ENCODE measurements at regions not wholly inside any gene's neighbourhood (a gene's known extent, or its start where the extent isn't known, plus 50 kb on each side); places are given as distances from the start of the nearest gene placed in this dataset.

GRCh38 chr13:90833951-90834350 is 513.5 kb upstream of the MIR17HG start:
- TF ChIP-seq, protein P1, sequence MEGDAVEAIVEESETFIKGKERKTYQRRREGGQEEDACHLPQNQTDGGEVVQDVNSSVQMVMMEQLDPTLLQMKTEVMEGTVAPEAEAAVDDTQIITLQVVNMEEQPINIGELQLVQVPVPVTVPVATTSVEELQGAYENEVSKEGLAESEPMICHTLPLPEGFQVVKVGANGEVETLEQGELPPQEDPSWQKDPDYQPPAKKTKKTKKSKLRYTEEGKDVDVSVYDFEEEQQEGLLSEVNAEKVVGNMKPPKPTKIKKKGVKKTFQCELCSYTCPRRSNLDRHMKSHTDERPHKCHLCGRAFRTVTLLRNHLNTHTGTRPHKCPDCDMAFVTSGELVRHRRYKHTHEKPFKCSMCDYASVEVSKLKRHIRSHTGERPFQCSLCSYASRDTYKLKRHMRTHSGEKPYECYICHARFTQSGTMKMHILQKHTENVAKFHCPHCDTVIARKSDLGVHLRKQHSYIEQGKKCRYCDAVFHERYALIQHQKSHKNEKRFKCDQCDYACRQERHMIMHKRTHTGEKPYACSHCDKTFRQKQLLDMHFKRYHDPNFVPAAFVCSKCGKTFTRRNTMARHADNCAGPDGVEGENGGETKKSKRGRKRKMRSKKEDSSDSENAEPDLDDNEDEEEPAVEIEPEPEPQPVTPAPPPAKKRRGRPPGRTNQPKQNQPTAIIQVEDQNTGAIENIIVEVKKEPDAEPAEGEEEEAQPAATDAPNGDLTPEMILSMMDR (conservative IDR thresholded peaks at IDR 0.05) = no peak
- TF ChIP-seq EZH2 (IDR thresholded peaks at IDR 0.05; ENCODE audit: low read depth) = no peak
